IPS-20b (cell line): ENCODE measurements at regions not wholly inside any gene's neighbourhood (a gene's known extent, or its start where the extent isn't known, plus 50 kb on each side); places are given as distances from the start of the nearest gene placed in this dataset.

Experiments
- H3K27ac ChIP-seq: one replicate; pipeline ENCODE4 v1.5.1; 2013; ENCODE audit warnings: low read length
- H3K27me3 ChIP-seq: 2 replicates; pipeline ENCODE4 v1.6.1; 2013; ENCODE audit warnings: mild to moderate bottlenecking, low read length, inconsistent platforms; ENCODE audit not compliant: insufficient read depth
- H3K36me3 ChIP-seq: 2 replicates; pipeline ENCODE4 v1.6.1; 2013; ENCODE audit warnings: low read depth, mild to moderate bottlenecking, inconsistent platforms, low read length, moderate library complexity; ENCODE audit not compliant: insufficient read depth
- H3K4me1 ChIP-seq: 2 replicates; pipeline ENCODE4 v1.6.1; 2013; ENCODE audit warnings: mild to moderate bottlenecking, control low read depth, inconsistent platforms, low read length, moderate library complexity; ENCODE audit not compliant: insufficient read depth
- H3K4me3 ChIP-seq: 2 replicates; pipeline ENCODE4 v1.5.1; 2013; ENCODE audit warnings: mild to moderate bottlenecking, low read length, inconsistent platforms
- H3K9ac ChIP-seq: 2 replicates; pipeline ENCODE4 v1.6.1; 2013; ENCODE audit warnings: low read depth, mild to moderate bottlenecking, inconsistent platforms, low read length, moderate library complexity
- H3K9me3 ChIP-seq: 2 replicates; pipeline ENCODE4 v1.6.1; 2013; ENCODE audit warnings: mild to moderate bottlenecking, low read depth, low read length, inconsistent platforms; ENCODE audit not compliant: insufficient read depth

GRCh38 chr10:89923661-89924060 lies 222.3 kb downstream of the KIF20B start:
- Histone ChIP-seq H3K9ac (no peak overlapping the region), H3K27ac (no peak overlapping the region), H3K4me3 (no peak overlapping the region), H3K36me3 (no peaks in the 10 kb centered on the region), H3K4me1 (no peaks in the 10 kb centered on the region), H3K9me3 (no peaks in the 10 kb centered on the region), H3K27me3 (no peaks in the 10 kb centered on the region)

DNA sequence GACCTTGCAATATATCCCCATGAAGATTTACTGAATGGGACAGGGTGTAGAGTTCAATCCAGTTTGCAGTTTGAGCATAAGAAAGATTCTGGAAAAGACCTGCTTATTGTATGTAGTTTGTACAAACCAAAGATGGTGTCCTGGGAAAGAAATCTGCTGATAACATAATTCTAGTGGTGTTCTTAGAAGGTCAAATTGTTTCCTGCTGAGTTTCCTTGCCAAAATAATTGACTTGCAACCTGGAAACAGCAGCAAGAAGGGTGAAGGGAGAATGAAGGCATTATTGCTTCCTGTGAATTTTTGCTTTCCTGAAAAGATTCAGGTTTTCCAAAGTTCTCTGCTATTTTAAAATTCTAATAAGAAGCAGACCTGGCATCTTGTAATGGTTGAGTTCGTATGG lies 222.9 kb downstream of the KIF20B start:
- no peaks in the 10 kb centered on the region for H3K4me1 ChIP-seq
- H3K9ac ChIP-seq: no peak overlapping the region
- H3K9me3 ChIP-seq: no peaks in the 10 kb centered on the region
- H3K27ac ChIP-seq: no peak overlapping the region
- H3K4me3 ChIP-seq: no peak overlapping the region
- no peaks in the 10 kb centered on the region for H3K36me3 ChIP-seq
- H3K27me3 ChIP-seq: no peaks in the 10 kb centered on the region

DNA sequence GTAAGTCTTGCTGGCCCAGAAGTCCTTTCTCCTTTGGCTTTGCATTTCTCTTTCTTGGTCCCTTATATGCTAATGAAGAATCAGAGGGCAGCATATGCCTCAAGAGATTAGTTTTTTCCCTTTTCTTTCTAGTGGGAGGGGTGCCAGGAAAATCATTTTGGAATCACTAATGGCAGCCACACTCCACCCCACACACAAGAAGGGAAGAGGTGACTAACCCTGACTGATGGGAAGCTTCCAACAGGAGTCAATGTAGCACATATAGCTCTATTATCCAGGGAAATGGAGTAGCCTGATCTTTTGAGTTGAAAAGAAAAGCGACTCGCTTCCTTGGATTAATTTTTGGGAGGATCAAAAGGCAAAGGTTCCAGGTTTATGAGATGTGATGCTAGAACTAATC lies 225.3 kb downstream of the KIF20B start:
- no peaks in the 10 kb centered on the region; the same call in 1 of the 2 replicates for H3K9me3 ChIP-seq
- H3K9ac ChIP-seq: no peak overlapping the region

DNA sequence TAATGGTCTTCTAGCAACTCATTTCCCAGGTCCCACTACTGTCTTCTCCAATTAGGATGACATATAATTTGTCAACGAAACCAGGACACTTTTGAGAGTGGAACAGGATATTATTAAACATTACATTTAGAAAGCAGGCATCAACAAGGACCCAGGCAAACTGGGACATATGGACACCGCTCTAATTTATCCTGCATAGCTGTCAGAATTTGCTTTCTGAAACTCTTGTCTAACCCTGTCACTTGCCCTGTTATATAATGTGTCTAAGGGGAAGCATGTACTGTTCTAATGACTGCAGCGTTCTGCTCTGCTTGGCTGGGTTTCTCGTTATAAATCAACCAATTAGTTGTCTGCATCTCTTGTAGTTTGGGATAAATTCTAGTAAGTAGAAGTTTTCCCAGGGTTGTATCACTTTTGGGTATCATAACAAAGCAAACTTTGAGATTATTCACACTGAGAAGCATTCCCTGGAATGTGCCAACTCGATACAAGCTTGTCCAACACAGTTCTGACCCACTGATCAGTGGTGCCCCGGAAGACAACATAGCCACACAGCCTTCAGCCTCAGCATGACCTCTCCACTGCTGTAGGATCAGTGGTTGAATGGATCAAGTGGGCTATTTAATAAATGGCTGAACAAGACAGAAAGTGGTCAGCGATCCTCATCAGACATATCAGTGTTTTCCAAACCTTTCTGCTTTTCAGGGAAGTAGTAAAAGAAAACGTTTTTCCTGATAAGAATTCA lies 228.1 kb downstream of the KIF20B start:
- no peak overlapping the region for H3K9ac ChIP-seq
- H3K4me3 ChIP-seq: no peak overlapping the region
- no peaks in the 10 kb centered on the region for H3K36me3 ChIP-seq
- no peaks in the 10 kb centered on the region for H3K4me1 ChIP-seq
- no peaks in the 10 kb centered on the region for H3K27me3 ChIP-seq
- no peaks in the 10 kb centered on the region; the same call in 1 of the 2 replicates for H3K9me3 ChIP-seq
- H3K27ac ChIP-seq: no peak overlapping the region

More for the DNA sequence above, 225.3 kb downstream of the KIF20B start:
- H3K27me3 ChIP-seq: no peaks in the 10 kb centered on the region
- no peak overlapping the region for H3K27ac ChIP-seq
- no peaks in the 10 kb centered on the region for H3K4me1 ChIP-seq
- no peaks in the 10 kb centered on the region for H3K36me3 ChIP-seq
- no peak overlapping the region for H3K4me3 ChIP-seq

- H3K9me3 ChIP-seq: peaks cover 19% of the 10 kb centered on the region
- no peaks in the 10 kb centered on the region for H3K27me3 ChIP-seq
- H3K36me3 ChIP-seq: no peaks in the 10 kb centered on the region
- H3K4me1 ChIP-seq: no peaks in the 10 kb centered on the region
- no peak overlapping the region for H3K9ac ChIP-seq
- no peak overlapping the region for H3K4me3 ChIP-seq
- H3K27ac ChIP-seq: no peak overlapping the region
Measured at GRCh38 chr10:89937494-89937893, 236.1 kb downstream of the KIF20B start.

- H3K9ac ChIP-seq: no peak overlapping the region
- H3K27ac ChIP-seq: no peak overlapping the region
- peaks cover 19% of the 10 kb centered on the region for H3K9me3 ChIP-seq
- H3K4me3 ChIP-seq: no peak overlapping the region
- H3K36me3 ChIP-seq: no peaks in the 10 kb centered on the region
- no peaks in the 10 kb centered on the region for H3K27me3 ChIP-seq
- H3K4me1 ChIP-seq: no peaks in the 10 kb centered on the region
Measured at GRCh38 chr10:89940076-89940475, 238.7 kb downstream of the KIF20B start.

DNA sequence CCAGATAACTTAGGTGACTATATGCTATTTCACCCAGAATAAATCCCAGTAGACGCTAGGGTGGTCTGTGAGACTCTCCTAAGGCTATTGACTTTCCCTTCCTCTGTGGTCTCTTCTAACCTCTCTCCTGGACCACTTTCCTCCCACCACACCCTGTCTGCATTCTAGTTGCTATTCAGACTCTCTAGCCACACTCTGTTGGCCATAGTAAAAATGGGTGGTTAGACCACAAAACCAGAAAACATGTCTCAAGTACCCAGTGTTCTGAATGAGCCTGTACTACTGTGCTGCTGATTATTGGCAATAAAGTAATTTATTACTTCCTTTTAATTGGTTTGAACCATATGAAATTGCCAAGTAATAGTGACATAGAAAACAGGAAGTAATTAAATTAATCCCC lies 240.8 kb downstream of the KIF20B start:
- no peaks in the 10 kb centered on the region for H3K36me3 ChIP-seq
- H3K9ac ChIP-seq: no peak overlapping the region
- peaks cover 16% of the 10 kb centered on the region for H3K9me3 ChIP-seq
- no peak overlapping the region for H3K27ac ChIP-seq
- no peak overlapping the region for H3K4me3 ChIP-seq
- no peaks in the 10 kb centered on the region for H3K27me3 ChIP-seq
- no peaks in the 10 kb centered on the region for H3K4me1 ChIP-seq

- Histone ChIP-seq H3K4me1 (no peaks in the 10 kb centered on the region), H3K27ac (no peak overlapping the region), H3K27me3 (no peaks in the 10 kb centered on the region), H3K9ac (no peak overlapping the region), H3K9me3 (no peaks in the 10 kb centered on the region), H3K4me3 (no peak overlapping the region), H3K36me3 (no peaks in the 10 kb centered on the region)
Measured at GRCh38 chr10:89944138-89944537, 242.7 kb downstream of the KIF20B start.

GRCh38 chr10:89946106-89946505 lies 244.7 kb downstream of the KIF20B start:
- Histone ChIP-seq H3K4me3 (no peak overlapping the region), H3K9ac (no peak overlapping the region), H3K27ac (no peak overlapping the region)

DNA sequence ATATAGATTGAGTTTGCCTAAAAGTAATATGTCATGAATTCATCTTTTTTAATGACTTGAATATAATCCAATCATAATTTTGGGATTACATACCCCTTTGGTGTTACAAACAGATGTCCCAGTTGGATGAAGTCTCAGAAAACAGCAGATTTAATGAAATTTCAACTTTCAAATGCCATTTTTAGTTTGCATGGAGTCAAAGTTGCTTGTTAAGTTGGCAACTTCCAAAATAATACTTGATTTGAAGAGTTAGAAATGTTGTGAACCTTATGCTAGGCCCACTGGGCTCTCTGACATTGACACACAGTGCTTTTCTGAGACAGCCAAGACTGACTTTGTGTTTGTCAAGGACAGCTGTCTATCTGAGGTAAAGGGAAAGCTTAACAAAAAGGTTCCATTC lies 248.1 kb downstream of the KIF20B start:
- H3K27me3 ChIP-seq: no peaks in the 10 kb centered on the region
- H3K36me3 ChIP-seq: no peaks in the 10 kb centered on the region
- H3K4me3 ChIP-seq: no peak overlapping the region
- H3K4me1 ChIP-seq: no peaks in the 10 kb centered on the region
- no peak overlapping the region for H3K9ac ChIP-seq
- H3K27ac ChIP-seq: no peak overlapping the region
- no peaks in the 10 kb centered on the region for H3K9me3 ChIP-seq

More at GRCh38 chr10:89946106-89946505, 244.7 kb downstream of the KIF20B start:
- Histone ChIP-seq H3K9me3 (no peaks in the 10 kb centered on the region), H3K36me3 (no peaks in the 10 kb centered on the region), H3K27me3 (no peaks in the 10 kb centered on the region), H3K4me1 (no peaks in the 10 kb centered on the region)

- no peaks in the 10 kb centered on the region for H3K36me3 ChIP-seq
- no peak overlapping the region for H3K27ac ChIP-seq
- H3K27me3 ChIP-seq: no peaks in the 10 kb centered on the region
- no peak overlapping the region for H3K9ac ChIP-seq
- no peak overlapping the region for H3K4me3 ChIP-seq
- H3K9me3 ChIP-seq: no peaks in the 10 kb centered on the region
- no peaks in the 10 kb centered on the region for H3K4me1 ChIP-seq
Measured at GRCh38 chr10:89952325-89952724, 250.9 kb downstream of the KIF20B start.

DNA sequence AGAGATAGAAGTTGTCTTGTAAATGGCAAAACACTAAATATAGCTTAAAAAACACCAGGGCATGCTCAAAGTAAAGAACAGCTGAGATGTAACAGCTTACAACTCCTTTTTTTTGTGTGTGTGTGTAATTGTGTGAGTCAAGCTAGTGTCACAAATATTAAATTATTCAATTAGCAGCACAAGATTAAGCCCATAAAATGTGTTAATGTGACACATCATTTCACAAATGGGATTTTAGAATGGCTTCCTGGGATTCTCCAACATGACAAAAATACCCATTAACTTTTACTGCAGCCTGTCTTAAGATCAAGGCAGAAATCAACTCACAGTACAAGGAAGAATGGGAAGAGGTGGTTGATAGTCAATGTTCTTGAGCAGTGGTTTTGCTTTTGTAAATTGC lies 251.4 kb downstream of the KIF20B start:
- H3K4me1 ChIP-seq: no peaks in the 10 kb centered on the region
- H3K27me3 ChIP-seq: no peaks in the 10 kb centered on the region
- H3K27ac ChIP-seq: no peak overlapping the region
- H3K4me3 ChIP-seq: no peak overlapping the region
- no peaks in the 10 kb centered on the region for H3K9me3 ChIP-seq
- H3K36me3 ChIP-seq: no peaks in the 10 kb centered on the region
- H3K9ac ChIP-seq: no peak overlapping the region
